OCI-LY7 (cell line): ENCODE measurements at regions not wholly inside any gene's neighbourhood (a gene's known extent, or its start where the extent isn't known, plus 50 kb on each side); places are given as distances from the start of the nearest gene placed in this dataset.

Experiments
- BruUV-seq: library from RNA; stranded (reverse); fragments of 400-500 nt; replicated peaks from 2 replicates; lab custom pipeline; 2021; lab: Mats Ljungman, UMichigan
- CTCF ChIA-PET: fragments of 300-600 bp; sonication (Branson Sonifier 250); formaldehyde crosslinking; loops from one replicate; lab custom pipeline; 2022; ENCODE audit warnings: antibody characterized with exemption; ENCODE audit not compliant: unreplicated experiment; lab: Charles Lee
- POLR2A ChIA-PET: fragments of 300-600 bp; sonication (Branson Sonifier 250); formaldehyde crosslinking; loops from one replicate; lab custom pipeline; 2022; ENCODE audit warnings: antibody characterized with exemption; lab: Charles Lee
- DNase-seq: peaks from one replicate; pipeline ENCODE4 v3.0.0-alpha.2; 2015; ENCODE audit warnings: low spot score
- H2AFZ ChIP-seq: fragments of 200-600 bp; sonication (generic), shearing (Covaris generic); 2 replicates; pipeline ENCODE4 v1.6.1; 2014; ENCODE audit warnings: mild to moderate bottlenecking, antibody characterized with exemption, low read length, moderate library complexity
- H3K27ac ChIP-seq: fragments of 200-600 bp; sonication (generic); 2 replicates; pipeline ENCODE4 v1.5.1; 2014; ENCODE audit warnings: mixed run types, low read depth, mild to moderate bottlenecking, moderate library complexity, low read length, inconsistent platforms; ENCODE audit not compliant: poor library complexity, severe bottlenecking
- H3K36me3 ChIP-seq: fragments of 200-600 bp; sonication (generic); 2 replicates; pipeline ENCODE4 v1.6.1; 2014; ENCODE audit warnings: mild to moderate bottlenecking, antibody characterized with exemption, low read length, moderate library complexity, mixed read lengths; ENCODE audit not compliant: insufficient read depth
- H3K4me1 ChIP-seq: fragments of 200-600 bp; sonication (generic); 2 replicates; pipeline ENCODE4 v1.5.1; 2014; ENCODE audit warnings: mild to moderate bottlenecking, low read length; ENCODE audit not compliant: insufficient read depth, poor library complexity, severe bottlenecking
- H3K4me2 ChIP-seq: fragments of 200-600 bp; sonication (generic); 2 replicates; pipeline ENCODE4 v1.6.1; 2014; ENCODE audit warnings: mild to moderate bottlenecking, low read length
- H3K4me3 ChIP-seq: fragments of 200-600 bp; sonication (generic); 2 replicates; pipeline ENCODE4 v1.5.1; 2014; ENCODE audit warnings: mild to moderate bottlenecking, low read depth, low read length; ENCODE audit not compliant: poor library complexity, severe bottlenecking
- H3K79me2 ChIP-seq: fragments of 200-600 bp; sonication (generic); 2 replicates; pipeline ENCODE4 v1.6.1; 2016; ENCODE audit warnings: low read depth, mild to moderate bottlenecking, low read length, moderate library complexity, mixed read lengths; ENCODE audit not compliant: insufficient read depth
- H3K9me2 ChIP-seq: fragments of 200-600 bp; sonication (generic); 2 replicates; pipeline ENCODE4 v1.6.1; 2016; ENCODE audit warnings: mild to moderate bottlenecking, low read length, mixed read lengths; ENCODE audit not compliant: insufficient read depth
- H3K9me3 ChIP-seq: fragments of 200-600 bp; sonication (generic); 2 replicates; pipeline ENCODE4 v1.6.1; 2014; ENCODE audit warnings: mild to moderate bottlenecking, mixed run types, low read length, mixed read lengths
- H4K20me1 ChIP-seq: fragments of 200-600 bp; sonication (generic); 2 replicates; pipeline ENCODE4 v1.6.1; 2014; ENCODE audit warnings: mild to moderate bottlenecking, antibody characterized with exemption, low read length, moderate library complexity, mixed read lengths; ENCODE audit not compliant: insufficient read depth
- EZH2phosphoT487 ChIP-seq: fragments of 200-600 bp; sonication (generic); IDR thresholded peaks from 2 replicates; pipeline ENCODE4 v1.6.1; 2018; ENCODE audit warnings: low read depth, borderline replicate concordance, mild to moderate bottlenecking, mixed run types, antibody characterized with exemption, low read length, moderate library complexity, mixed read lengths
- intact Hi-C: fragments of 100-400 bp; cut with micrococcal nuclease; formaldehyde crosslinking; loops from one replicate; pipeline ENCODE4 v1.10.0; 2022; ENCODE audit not compliant: unreplicated experiment
- TF ChIP-seq, protein P1 (sequence below): fragments of 200-600 bp; sonication (generic); conservative IDR thresholded peaks from 2 replicates; pipeline ENCODE4 v1.5.1; 2014; ENCODE audit warnings: mild to moderate bottlenecking, antibody characterized with exemption, low read length, moderate library complexity, mixed read lengths

DNA sequence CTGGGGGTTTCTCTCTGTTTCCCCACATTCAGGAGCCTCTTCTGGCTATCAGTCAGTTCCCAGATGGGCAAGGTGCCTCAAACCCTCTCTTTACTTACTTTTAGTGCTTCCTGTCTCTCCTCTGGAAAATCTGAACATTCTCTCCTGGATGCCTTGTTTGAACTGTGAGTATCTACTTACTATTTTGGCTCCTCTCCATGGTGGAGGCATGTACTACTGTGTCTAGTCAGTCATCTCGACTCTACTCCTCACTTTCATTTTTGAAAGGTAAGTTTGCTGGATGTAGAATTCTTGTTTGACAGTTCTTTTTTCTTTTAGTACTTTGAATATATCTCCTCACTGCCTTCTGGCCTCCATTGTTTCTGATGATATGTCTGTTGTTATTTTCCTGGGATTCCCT is 70.9 kb upstream of the FAM78B start:
- H2AFZ ChIP-seq = no peak overlapping the region
- ChIA-PET CTCF (no interaction called here), POLR2A (no interaction called here)
- no peaks in the 10 kb centered on the region for H3K9me3 ChIP-seq
- TF ChIP-seq, protein P1, sequence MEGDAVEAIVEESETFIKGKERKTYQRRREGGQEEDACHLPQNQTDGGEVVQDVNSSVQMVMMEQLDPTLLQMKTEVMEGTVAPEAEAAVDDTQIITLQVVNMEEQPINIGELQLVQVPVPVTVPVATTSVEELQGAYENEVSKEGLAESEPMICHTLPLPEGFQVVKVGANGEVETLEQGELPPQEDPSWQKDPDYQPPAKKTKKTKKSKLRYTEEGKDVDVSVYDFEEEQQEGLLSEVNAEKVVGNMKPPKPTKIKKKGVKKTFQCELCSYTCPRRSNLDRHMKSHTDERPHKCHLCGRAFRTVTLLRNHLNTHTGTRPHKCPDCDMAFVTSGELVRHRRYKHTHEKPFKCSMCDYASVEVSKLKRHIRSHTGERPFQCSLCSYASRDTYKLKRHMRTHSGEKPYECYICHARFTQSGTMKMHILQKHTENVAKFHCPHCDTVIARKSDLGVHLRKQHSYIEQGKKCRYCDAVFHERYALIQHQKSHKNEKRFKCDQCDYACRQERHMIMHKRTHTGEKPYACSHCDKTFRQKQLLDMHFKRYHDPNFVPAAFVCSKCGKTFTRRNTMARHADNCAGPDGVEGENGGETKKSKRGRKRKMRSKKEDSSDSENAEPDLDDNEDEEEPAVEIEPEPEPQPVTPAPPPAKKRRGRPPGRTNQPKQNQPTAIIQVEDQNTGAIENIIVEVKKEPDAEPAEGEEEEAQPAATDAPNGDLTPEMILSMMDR = no peak
- no peak for TF ChIP-seq EZH2phosphoT487
- no peaks in the 10 kb centered on the region for H4K20me1 ChIP-seq
- no peak overlapping the region for H3K4me3 ChIP-seq
- no peaks in the 10 kb centered on the region for H3K4me1 ChIP-seq
- no peaks in the 10 kb centered on the region for H3K9me2 ChIP-seq
- H3K79me2 ChIP-seq = no peaks in the 10 kb centered on the region
- no TSS peak for BruUV-seq
- no peak overlapping the region for H3K27ac ChIP-seq
- H3K4me2 ChIP-seq = no peak overlapping the region
- intact Hi-C loops = no loop called here
- H3K36me3 ChIP-seq = no peaks in the 10 kb centered on the region
- DNase-seq = no peak

GRCh38 chr1:166253076-166253779 is 86.4 kb upstream of the FAM78B start:
- DNase-seq = no peak
- intact Hi-C loops = no loop called here
- Histone ChIP-seq H3K4me1 (no peaks in the 10 kb centered on the region), H4K20me1 (no peaks in the 10 kb centered on the region), H2AFZ (no peak overlapping the region), H3K9me2 (no peaks in the 10 kb centered on the region), H3K4me2 (no peak overlapping the region), H3K36me3 (no peaks in the 10 kb centered on the region), H3K27ac (no peak overlapping the region), H3K9me3 (no peaks in the 10 kb centered on the region), H3K79me2 (no peaks in the 10 kb centered on the region), H3K4me3 (no peak overlapping the region)
- ChIA-PET CTCF (no interaction called here), POLR2A (no interaction called here)
- BruUV-seq = no TSS peak
- TF ChIP-seq EZH2phosphoT487 = no peak
- TF ChIP-seq, protein P1 = no peak

DNA sequence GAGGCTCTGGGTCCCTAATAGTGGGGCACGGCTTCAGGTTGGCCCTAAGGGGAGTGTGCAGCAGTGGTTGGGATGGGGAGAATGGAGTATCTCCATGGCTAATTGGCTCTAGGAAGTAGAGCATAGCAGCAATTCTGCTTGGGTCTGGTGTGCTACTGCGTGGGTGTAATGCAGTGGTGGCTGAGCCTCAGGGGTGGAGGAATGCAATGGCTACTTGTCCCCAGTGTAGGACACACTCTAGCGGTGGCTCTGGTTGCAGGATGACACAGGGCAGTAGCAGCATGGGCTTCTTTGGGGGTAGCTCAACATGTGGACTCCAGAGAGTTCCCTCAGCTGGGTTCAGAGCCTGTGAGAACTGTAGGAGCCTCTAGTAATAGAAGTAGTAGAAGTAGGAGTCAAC is 91.2 kb upstream of the FAM78B start:
- no peak overlapping the region for H2AFZ ChIP-seq
- ChIA-PET CTCF (no interaction called here), POLR2A (no interaction called here)
- H4K20me1 ChIP-seq = no peaks in the 10 kb centered on the region
- no peak for DNase-seq
- intact Hi-C loops = no loop called here
- H3K9me3 ChIP-seq = no peaks in the 10 kb centered on the region
- H3K4me1 ChIP-seq = no peaks in the 10 kb centered on the region
- BruUV-seq = no TSS peak
- no peak overlapping the region for H3K27ac ChIP-seq
- H3K9me2 ChIP-seq = no peaks in the 10 kb centered on the region
- H3K4me3 ChIP-seq = no peak overlapping the region
- TF ChIP-seq, protein P1 = no peak
- no peak for TF ChIP-seq EZH2phosphoT487
- H3K36me3 ChIP-seq = no peaks in the 10 kb centered on the region
- H3K79me2 ChIP-seq = no peaks in the 10 kb centered on the region
- no peak overlapping the region for H3K4me2 ChIP-seq
